SKM-1 (cell line): ENCODE measurements at regions not wholly inside any gene's neighbourhood (a gene's known extent, or its start where the extent isn't known, plus 50 kb on each side); places are given as distances from the start of the nearest gene placed in this dataset.
A peak's percentile ranks its signal among the peaks of the same experiment; 100 is the strongest.

Source experiments
- DNase-seq: peaks from one replicate; lab custom pipeline; 2025; ENCODE audit not compliant: unreplicated experiment; lab: John Stamatoyannopoulos, UW

DNA sequence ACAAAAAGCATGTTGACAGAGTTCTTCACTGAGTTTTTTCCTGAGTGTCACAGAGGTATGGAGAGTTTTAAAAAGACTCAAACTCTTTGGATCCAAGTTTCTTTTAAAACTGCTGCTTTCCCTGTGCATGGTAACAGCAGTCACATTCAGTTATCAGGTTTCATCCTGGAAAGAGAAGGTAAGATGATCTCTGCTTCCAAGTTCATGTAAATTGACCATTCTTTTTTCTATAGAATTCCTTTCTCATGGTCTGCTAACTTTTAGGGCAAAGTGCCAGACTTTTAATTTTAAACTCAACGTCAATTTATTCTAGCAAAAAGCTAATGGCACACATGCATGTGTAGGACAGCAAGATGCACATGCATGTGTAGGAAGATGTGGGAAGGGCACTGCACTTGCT, 52.5 kb upstream of the PRLR start:
- no peak for DNase-seq

DNA sequence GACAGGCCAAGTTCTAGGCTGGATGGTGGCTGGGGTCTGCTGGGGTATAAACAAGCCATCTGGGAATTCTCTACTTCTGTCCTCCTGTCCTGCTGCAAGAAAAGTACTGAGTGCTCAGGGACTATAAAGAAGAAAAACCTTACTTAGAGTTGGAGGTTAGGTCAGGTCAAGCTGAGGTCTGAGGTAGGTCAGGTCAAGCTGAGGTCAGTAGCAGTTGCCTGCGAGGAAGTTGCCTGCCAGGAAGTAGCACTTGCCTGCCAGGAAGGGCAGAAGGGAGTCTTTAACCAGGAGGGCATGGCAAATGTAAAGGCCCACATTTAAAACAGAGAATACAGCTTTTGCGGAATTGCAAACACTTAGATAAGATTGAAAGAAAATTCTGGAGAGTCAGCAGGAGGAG, 51.3 kb upstream of the PRLR start:
- peak; percentile 5 for DNase-seq
